Spinal cord (tissue), 9 donors: ENCODE measurements at regions not wholly inside any gene's neighbourhood (a gene's known extent, or its start where the extent isn't known, plus 50 kb on each side); places are given as distances from the start of the nearest gene placed in this dataset.

Experiments used
- DNase-seq, 6 donors: peaks; one replicate each; pipeline versions ENCODE4 v3.0.0 to v3.0.0-alpha.2; 2013 to 2015; ENCODE audit warnings: low spot score in 6 of 6, low read depth in 4 of 6
- H3K27ac ChIP-seq: one replicate; pipeline ENCODE4 v1.5.1; 2013; ENCODE audit warnings: low read depth, low read length, control low read depth
- H3K27me3 ChIP-seq: one replicate; pipeline ENCODE4 v1.6.1; 2013; ENCODE audit warnings: low read length; ENCODE audit not compliant: control insufficient read depth, insufficient read depth
- H3K36me3 ChIP-seq: one replicate; pipeline ENCODE4 v1.6.1; 2013; ENCODE audit warnings: low read length; ENCODE audit not compliant: control insufficient read depth, insufficient read depth
- H3K4me1 ChIP-seq: one replicate; pipeline ENCODE4 v1.6.1; 2013; ENCODE audit warnings: low read length; ENCODE audit not compliant: control insufficient read depth, insufficient read depth
- H3K4me3 ChIP-seq: one replicate; pipeline ENCODE4 v1.5.1; 2013; ENCODE audit warnings: low read depth, low read length, control low read depth
- H3K9me3 ChIP-seq: one replicate; pipeline ENCODE4 v1.6.1; 2013; ENCODE audit warnings: low read length; ENCODE audit not compliant: control insufficient read depth, insufficient read depth
- WGBS: methylation state at CpG from one replicate; pipeline ENCODE4 v1.1.5; 2013; ENCODE audit warnings: missing lambda C conversion rate; ENCODE audit not compliant: insufficient coverage; 5-methylcytosine and 5-hydroxymethylcytosine counted together
- donor health status: healthy.

DNA sequence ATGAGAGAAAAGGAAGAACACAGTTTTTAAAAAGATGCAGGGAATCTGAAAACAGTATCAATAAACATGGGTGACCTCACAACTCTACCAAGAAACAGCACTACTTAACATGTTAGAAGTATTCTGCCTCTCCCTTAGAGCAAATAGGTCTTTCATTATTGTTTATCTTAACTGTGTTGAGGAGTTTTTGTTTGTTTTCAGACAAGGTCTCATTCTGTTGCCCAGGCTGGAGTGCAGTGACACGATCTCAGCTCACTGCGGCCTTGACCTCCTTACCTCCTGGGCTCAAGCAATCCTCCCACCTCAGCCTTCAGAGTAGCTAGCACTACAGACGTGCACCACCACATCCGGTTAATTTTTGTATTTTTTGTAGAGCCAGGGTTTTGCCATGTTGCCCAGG is 165.3 kb upstream of the PRDX4 start:
- Histone ChIP-seq H3K4me3 (no peak overlapping the region), H3K9me3 (no peaks in the 10 kb centered on the region), H3K36me3 (no peaks in the 10 kb centered on the region), H3K27ac (no peak overlapping the region), H3K4me1 (no peaks in the 10 kb centered on the region), H3K27me3 (no peaks in the 10 kb centered on the region)
- no peak for DNase-seq
- 60% methylated on average over 1 of the region's 4 CpGs for WGBS

DNA sequence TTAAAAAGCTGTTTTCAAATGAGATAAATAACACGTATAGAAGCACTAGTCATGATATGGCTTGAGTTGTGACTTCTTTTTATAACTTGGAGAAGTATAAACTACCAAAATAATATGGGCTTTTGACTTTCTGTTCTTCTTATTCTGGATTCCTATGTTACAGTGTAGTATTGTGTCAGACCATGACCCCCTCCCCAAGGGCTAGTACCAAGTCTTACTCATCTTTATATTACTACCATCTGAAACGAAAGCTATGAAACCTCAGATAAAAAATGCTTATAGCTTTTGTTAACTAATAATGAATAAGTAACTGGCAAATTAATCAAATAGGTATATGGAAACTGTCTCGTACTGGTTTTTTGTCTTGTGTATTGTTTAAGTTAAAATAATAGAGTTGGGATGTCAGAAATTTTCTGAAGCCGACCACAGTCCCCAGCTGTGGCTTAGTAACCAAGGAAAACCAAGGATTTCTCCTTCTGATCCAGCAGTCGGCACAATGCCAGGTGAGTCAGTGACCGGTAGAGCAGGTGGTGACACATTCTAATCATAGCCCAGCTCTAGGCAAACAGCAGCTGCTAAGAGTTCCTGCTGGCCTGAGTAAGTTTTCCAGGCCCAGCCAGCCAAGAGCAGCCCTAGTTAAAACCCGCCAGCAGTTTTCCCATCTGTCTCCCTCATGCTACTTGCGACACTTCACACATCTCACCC is 163.3 kb upstream of the PRDX4 start:
- Histone ChIP-seq H3K4me3 (no peak overlapping the region), H3K36me3 (no peaks in the 10 kb centered on the region), H3K27me3 (peaks cover 3% of the 10 kb centered on the region), H3K27ac (no peak overlapping the region), H3K9me3 (no peaks in the 10 kb centered on the region), H3K4me1 (no peaks in the 10 kb centered on the region)
- no peak for DNase-seq
- WGBS = 60% methylated on average over 6 of the region's 8 CpGs

DNA sequence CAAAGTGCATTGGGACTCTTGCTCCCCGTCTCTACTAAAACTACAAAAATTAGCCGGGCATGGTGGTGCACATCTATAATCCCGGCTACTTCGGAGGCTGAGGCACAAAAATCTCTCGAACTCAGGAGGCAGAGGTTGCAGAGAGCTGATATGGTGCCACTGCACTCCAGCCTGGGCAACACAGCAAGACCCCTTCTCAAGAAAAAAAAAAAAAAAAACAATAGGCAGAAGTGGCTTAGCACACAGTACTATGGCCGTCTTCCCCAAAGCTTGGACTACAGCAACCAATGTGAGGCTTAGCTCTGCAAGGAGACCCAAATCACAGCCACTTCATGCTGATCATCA is 162.8 kb upstream of the PRDX4 start:
- WGBS = 79% methylated on average over 5 of the region's 6 CpGs
- Histone ChIP-seq H3K4me3 (no peak overlapping the region), H3K9me3 (no peaks in the 10 kb centered on the region), H3K27ac (no peak overlapping the region), H3K4me1 (no peaks in the 10 kb centered on the region), H3K36me3 (no peaks in the 10 kb centered on the region), H3K27me3 (peaks cover 3% of the 10 kb centered on the region)
- no peak for DNase-seq

GRCh38 chrX:23504895-23505294 is 162.4 kb upstream of the PRDX4 start:
- no peaks in the 10 kb centered on the region for H3K4me1 ChIP-seq
- no peak for DNase-seq
- 100% methylated on average over 1 of the region's 2 CpGs for WGBS

GRCh38 chrX:23505531-23506303 is 161.6 kb upstream of the PRDX4 start:
- no peaks in the 10 kb centered on the region for H3K4me1 ChIP-seq
- H3K4me3 ChIP-seq = no peak overlapping the region
- no peaks in the 10 kb centered on the region for H3K36me3 ChIP-seq
- H3K9me3 ChIP-seq = no peaks in the 10 kb centered on the region
- peak in 1 of 6 donors; percentile 18 for DNase-seq
- H3K27me3 ChIP-seq = peaks cover 3% of the 10 kb centered on the region
- no CpG with 5 or more reads among the region's 6 CpGs for WGBS
- H3K27ac ChIP-seq = no peak overlapping the region

More at GRCh38 chrX:23504895-23505294, 162.4 kb upstream of the PRDX4 start:
- Histone ChIP-seq H3K27ac (peak overlapping the region; percentile 11), H3K27me3 (peaks cover 3% of the 10 kb centered on the region), H3K9me3 (no peaks in the 10 kb centered on the region), H3K36me3 (no peaks in the 10 kb centered on the region), H3K4me3 (no peak overlapping the region)

GRCh38 chrX:23509256-23509655 is 158.0 kb upstream of the PRDX4 start:
- whole genome bisulfite sequencing = no CpG with 5 or more reads among the region's 1 CpG
- Histone ChIP-seq H3K9me3 (no peaks in the 10 kb centered on the region), H3K4me3 (no peak overlapping the region), H3K36me3 (no peaks in the 10 kb centered on the region), H3K27ac (no peak overlapping the region), H3K27me3 (peaks cover 3% of the 10 kb centered on the region), H3K4me1 (no peaks in the 10 kb centered on the region)
- DNase-seq = no peak

DNA sequence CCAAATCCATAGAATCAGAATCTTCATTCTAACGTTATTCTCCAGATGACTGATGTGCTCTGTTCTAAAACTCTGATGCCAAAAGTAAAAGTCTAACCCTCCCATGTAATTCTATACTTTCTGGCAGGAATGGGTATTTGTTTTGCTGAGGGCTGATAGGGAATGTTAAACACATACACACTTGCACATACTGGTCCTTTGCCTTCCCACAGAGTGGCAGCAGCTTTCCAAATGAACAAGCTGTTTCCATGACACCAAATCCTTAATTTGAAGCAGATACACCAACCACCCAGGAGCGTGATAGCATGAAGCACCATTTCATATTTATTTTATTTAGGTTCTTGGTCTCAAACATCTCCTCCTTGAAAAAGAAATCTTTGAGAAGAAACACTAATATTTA is 155.5 kb upstream of the PRDX4 start:
- DNase-seq = peak in 2 of 6 donors; percentile 58 to 67
- no peak overlapping the region for H3K4me3 ChIP-seq
- H3K27ac ChIP-seq = no peak overlapping the region
- WGBS = no CpG with 5 or more reads among the region's 2 CpGs
- H3K36me3 ChIP-seq = no peaks in the 10 kb centered on the region
- H3K4me1 ChIP-seq = no peaks in the 10 kb centered on the region
- peaks cover 3% of the 10 kb centered on the region for H3K27me3 ChIP-seq
- no peaks in the 10 kb centered on the region for H3K9me3 ChIP-seq

GRCh38 chrX:23513121-23513520 is 154.2 kb upstream of the PRDX4 start:
- H3K9me3 ChIP-seq = no peaks in the 10 kb centered on the region

DNA sequence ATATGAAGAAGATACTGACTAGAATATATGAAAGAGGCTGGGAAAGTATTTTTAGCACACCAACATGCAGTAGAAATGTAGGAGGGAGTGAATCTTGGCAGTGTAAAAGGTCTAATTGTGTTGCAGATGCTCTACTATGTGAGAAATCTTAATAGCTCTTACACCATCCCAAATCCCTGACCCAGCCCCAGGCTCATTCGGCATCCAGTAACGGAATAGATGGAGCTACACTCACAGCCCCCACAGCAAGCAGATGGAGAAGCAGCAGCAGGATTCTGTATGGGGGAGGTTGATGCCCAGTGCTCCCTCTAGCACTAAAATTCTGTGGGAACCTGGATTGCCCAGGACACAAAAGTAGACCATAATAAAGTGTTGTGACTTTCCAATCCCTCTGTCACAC is 153.2 kb upstream of the PRDX4 start:
- Histone ChIP-seq H3K4me3 (no peak overlapping the region), H3K27me3 (no peaks in the 10 kb centered on the region), H3K27ac (no peak overlapping the region), H3K4me1 (no peaks in the 10 kb centered on the region), H3K36me3 (no peaks in the 10 kb centered on the region), H3K9me3 (no peaks in the 10 kb centered on the region)
- no CpG with 5 or more reads among the region's 2 CpGs for WGBS
- peak in 1 of 6 donors; percentile 2 for DNase-seq

More at GRCh38 chrX:23513121-23513520, 154.2 kb upstream of the PRDX4 start:
- peaks cover 3% of the 10 kb centered on the region for H3K27me3 ChIP-seq
- 40% methylated on average over 1 of the region's 2 CpGs for WGBS
- no peak for DNase-seq
- H3K27ac ChIP-seq = no peak overlapping the region
- H3K36me3 ChIP-seq = no peaks in the 10 kb centered on the region
- H3K4me3 ChIP-seq = no peak overlapping the region
- no peaks in the 10 kb centered on the region for H3K4me1 ChIP-seq

DNA sequence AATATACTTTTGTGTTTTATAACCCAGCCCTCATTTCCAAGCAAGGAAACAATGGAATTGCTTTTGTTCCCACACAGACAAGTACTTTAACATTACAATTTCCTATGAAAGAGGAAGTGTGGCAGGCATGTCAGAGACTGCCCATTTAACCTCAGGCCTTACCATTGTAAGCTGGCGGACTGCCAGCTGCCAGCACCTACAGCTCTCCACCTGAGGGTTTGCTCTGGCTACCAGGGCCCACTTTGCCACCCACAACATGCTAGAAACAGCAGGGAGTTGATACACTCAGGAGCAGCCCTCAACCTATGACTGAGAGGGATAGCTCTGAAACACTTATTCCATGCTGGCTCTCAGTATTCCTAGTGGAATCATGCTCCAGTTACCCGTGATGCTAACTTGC is 152.3 kb upstream of the PRDX4 start:
- 55% methylated on average over 2 of the region's 2 CpGs for WGBS

More for the DNA sequence above, 152.3 kb upstream of the PRDX4 start:
- Histone ChIP-seq H3K27ac (no peak overlapping the region), H3K4me3 (no peak overlapping the region), H3K9me3 (no peaks in the 10 kb centered on the region), H3K36me3 (no peaks in the 10 kb centered on the region), H3K27me3 (no peaks in the 10 kb centered on the region), H3K4me1 (no peaks in the 10 kb centered on the region)
- DNase-seq = no peak
